OCI-LY1 (cell line): ENCODE measurements at regions not wholly inside any gene's neighbourhood (a gene's known extent, or its start where the extent isn't known, plus 50 kb on each side); places are given as distances from the start of the nearest gene placed in this dataset.
"Not testable (repeated sequence)": the region's sequence is repeated elsewhere in the genome, so short reads cannot be mapped to it uniquely, and the experiment has no call there.

Experiments
- H2AFZ ChIP-seq: fragments of 200-600 bp; sonication (generic), shearing (Covaris generic); 2 replicates; pipeline ENCODE4 v1.6.0; 2014; ENCODE audit warnings: antibody characterized with exemption, mild to moderate bottlenecking, low read length
- H3F3A ChIP-seq: fragments of 200-600 bp; sonication (generic), shearing (Covaris generic); 2 replicates; pipeline ENCODE4 v1.6.0; 2014; ENCODE audit warnings: mild to moderate bottlenecking, antibody characterized with exemption, low read length, moderate library complexity; ENCODE audit not compliant: insufficient read depth
- H3K27ac ChIP-seq: fragments of 200-600 bp; sonication (generic); 2 replicates; pipeline ENCODE4 v1.5.1; 2014; ENCODE audit warnings: low read length, mixed run types, mild to moderate bottlenecking, low read depth; ENCODE audit not compliant: poor library complexity, severe bottlenecking
- H3K27me3 ChIP-seq: fragments of 200-600 bp; sonication (generic); 2 replicates; pipeline ENCODE4 v1.6.0; 2014; ENCODE audit warnings: antibody characterized with exemption, mild to moderate bottlenecking, low read length, moderate library complexity; ENCODE audit not compliant: insufficient read depth
- H3K36me3 ChIP-seq: fragments of 200-600 bp; sonication (generic); 2 replicates; pipeline ENCODE4 v1.6.1; 2014; ENCODE audit warnings: mild to moderate bottlenecking, antibody characterized with exemption, low read length, moderate library complexity, mixed read lengths; ENCODE audit not compliant: insufficient read depth
- H3K4me1 ChIP-seq: fragments of 200-600 bp; sonication (generic); 2 replicates; pipeline ENCODE4 v1.5.1; 2014; ENCODE audit warnings: mild to moderate bottlenecking, low read length, moderate library complexity; ENCODE audit not compliant: insufficient read depth, severe bottlenecking
- H3K4me2 ChIP-seq: fragments of 200-600 bp; sonication (generic), shearing (Covaris generic); 2 replicates; pipeline ENCODE4 v1.6.1; 2014; ENCODE audit warnings: low read length
- H3K4me3 ChIP-seq: fragments of 200-600 bp; sonication (generic); 2 replicates; pipeline ENCODE4 v1.5.1; 2014; ENCODE audit warnings: low read length, low read depth, mild to moderate bottlenecking, mixed read lengths; ENCODE audit not compliant: poor library complexity, severe bottlenecking
- H3K79me2 ChIP-seq: fragments of 200-600 bp; shearing (Covaris generic); 2 replicates; pipeline ENCODE4 v1.6.1; 2016; ENCODE audit warnings: mixed run types, low read length, mixed read lengths; ENCODE audit not compliant: insufficient read depth
- H3K9ac ChIP-seq: fragments of 200-600 bp; sonication (generic), shearing (Covaris generic); 2 replicates; pipeline ENCODE4 v1.6.1; 2014; ENCODE audit warnings: mild to moderate bottlenecking, low read length, mixed read lengths
- H3K9me2 ChIP-seq: fragments of 200-600 bp; sonication (generic), shearing (Covaris generic); 2 replicates; pipeline ENCODE4 v1.6.1; 2014; ENCODE audit warnings: low read depth, mild to moderate bottlenecking, low read length, mixed read lengths
- H3K9me3 ChIP-seq: fragments of 200-600 bp; shearing (Covaris generic); 2 replicates; pipeline ENCODE4 v1.6.1; 2014; ENCODE audit warnings: low read length, mixed read lengths
- H4K20me1 ChIP-seq: fragments of 200-600 bp; sonication (generic), shearing (Covaris generic); 2 replicates; pipeline ENCODE4 v1.6.0; 2016; ENCODE audit warnings: mild to moderate bottlenecking, low read length; ENCODE audit not compliant: insufficient read depth
- EZH2 ChIP-seq: fragments of 200-600 bp; sonication (generic), shearing (Covaris generic); IDR thresholded peaks from 2 replicates; pipeline ENCODE4 v1.8.0; 2017; ENCODE audit warnings: borderline replicate concordance, mixed run types, mild to moderate bottlenecking, antibody characterized with exemption, low read length, moderate library complexity, mixed read lengths
- TF ChIP-seq, protein P1 (sequence below): fragments of 200-600 bp; sonication (generic), shearing (Covaris generic); IDR thresholded peaks from 2 replicates; pipeline ENCODE4 v1.5.1; 2017; ENCODE audit warnings: mild to moderate bottlenecking, antibody characterized with exemption, low read length, moderate library complexity, mixed read lengths

GRCh38 chrX:115913575-115913974 lies 257.0 kb upstream of the AGTR2 start:
- peaks cover 32% of the 10 kb centered on the region for H3K4me1 ChIP-seq
- no peaks in the 10 kb centered on the region for H3K79me2 ChIP-seq
- no peak overlapping the region for H3K4me3 ChIP-seq
- no peak overlapping the region for H2AFZ ChIP-seq
- H3K9me2 ChIP-seq = no peaks in the 10 kb centered on the region
- H3K9ac ChIP-seq = peak overlapping the region; percentile 34; the same call in 1 of the 2 replicates
- TF ChIP-seq, protein P1, sequence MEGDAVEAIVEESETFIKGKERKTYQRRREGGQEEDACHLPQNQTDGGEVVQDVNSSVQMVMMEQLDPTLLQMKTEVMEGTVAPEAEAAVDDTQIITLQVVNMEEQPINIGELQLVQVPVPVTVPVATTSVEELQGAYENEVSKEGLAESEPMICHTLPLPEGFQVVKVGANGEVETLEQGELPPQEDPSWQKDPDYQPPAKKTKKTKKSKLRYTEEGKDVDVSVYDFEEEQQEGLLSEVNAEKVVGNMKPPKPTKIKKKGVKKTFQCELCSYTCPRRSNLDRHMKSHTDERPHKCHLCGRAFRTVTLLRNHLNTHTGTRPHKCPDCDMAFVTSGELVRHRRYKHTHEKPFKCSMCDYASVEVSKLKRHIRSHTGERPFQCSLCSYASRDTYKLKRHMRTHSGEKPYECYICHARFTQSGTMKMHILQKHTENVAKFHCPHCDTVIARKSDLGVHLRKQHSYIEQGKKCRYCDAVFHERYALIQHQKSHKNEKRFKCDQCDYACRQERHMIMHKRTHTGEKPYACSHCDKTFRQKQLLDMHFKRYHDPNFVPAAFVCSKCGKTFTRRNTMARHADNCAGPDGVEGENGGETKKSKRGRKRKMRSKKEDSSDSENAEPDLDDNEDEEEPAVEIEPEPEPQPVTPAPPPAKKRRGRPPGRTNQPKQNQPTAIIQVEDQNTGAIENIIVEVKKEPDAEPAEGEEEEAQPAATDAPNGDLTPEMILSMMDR = no peak
- TF ChIP-seq EZH2 = no peak
- H3K36me3 ChIP-seq = no peaks in the 10 kb centered on the region; the same call in 1 of the 2 replicates
- no peaks in the 10 kb centered on the region for H3K27me3 ChIP-seq
- 0 out of 2 replicates have a peak, but pooled peaks cover 4% of the 10 kb centered on the region for H3F3A ChIP-seq
- H3K4me2 ChIP-seq = no peak overlapping the region
- H4K20me1 ChIP-seq = no peaks in the 10 kb centered on the region
- H3K27ac ChIP-seq = peak overlapping the region; percentile 91
- peaks cover 3% of the 10 kb centered on the region; the same call in 1 of the 2 replicates for H3K9me3 ChIP-seq

- not testable (repeated sequence) for H3K4me3 ChIP-seq, H3K27ac ChIP-seq, H3K36me3 ChIP-seq, H3K9ac ChIP-seq, H4K20me1 ChIP-seq, H2AFZ ChIP-seq, H3K9me3 ChIP-seq, H3K79me2 ChIP-seq, H3K9me2 ChIP-seq, H3F3A ChIP-seq, H3K4me2 ChIP-seq, H3K27me3 ChIP-seq
- peaks cover 32% of the 10 kb centered on the region for H3K4me1 ChIP-seq
Observed at GRCh38 chrX:115915625-115916024, 254.9 kb upstream of the AGTR2 start.

DNA sequence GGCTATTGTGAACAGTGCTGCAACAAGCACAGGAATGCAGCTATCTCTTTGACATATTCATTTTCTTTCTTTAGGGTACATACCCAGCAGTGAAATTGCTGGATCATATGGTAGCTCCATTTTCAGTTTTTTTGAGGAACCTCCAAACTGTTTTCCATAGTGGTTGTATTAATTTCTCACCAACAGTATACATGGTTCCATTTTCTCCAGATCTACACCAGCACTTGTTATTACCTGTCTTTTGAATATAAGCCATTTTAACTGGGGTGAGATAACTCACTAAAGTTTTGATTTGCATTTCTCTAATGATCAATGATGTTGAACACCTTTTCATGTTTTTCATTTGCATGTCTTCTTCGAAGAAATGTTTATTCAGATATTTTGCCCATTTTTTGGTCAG lies 241.1 kb upstream of the AGTR2 start:
- TF ChIP-seq EZH2 = no peak
- TF ChIP-seq, protein P1 = no peak
- H3K36me3 ChIP-seq = no peaks in the 10 kb centered on the region
- no peaks in the 10 kb centered on the region for H3K9me3 ChIP-seq
- H3K27me3 ChIP-seq = no peaks in the 10 kb centered on the region
- no peaks in the 10 kb centered on the region for H3K9me2 ChIP-seq
- no peaks in the 10 kb centered on the region for H3K4me1 ChIP-seq
- H3K9ac ChIP-seq = no peak overlapping the region
- no peaks in the 10 kb centered on the region for H3K79me2 ChIP-seq
- H3K27ac ChIP-seq = no peak overlapping the region
- no peaks in the 10 kb centered on the region for H4K20me1 ChIP-seq
- H3K4me3 ChIP-seq = no peak overlapping the region
- no peaks in the 10 kb centered on the region for H3F3A ChIP-seq
- H3K4me2 ChIP-seq = no peak overlapping the region
- H2AFZ ChIP-seq = no peak overlapping the region

- no peak overlapping the region for H3K9ac ChIP-seq
- no peaks in the 10 kb centered on the region for H4K20me1 ChIP-seq
- TF ChIP-seq, protein P1 = no peak
- no peak for TF ChIP-seq EZH2
- H3K36me3 ChIP-seq = no peaks in the 10 kb centered on the region
- H3K9me3 ChIP-seq = no peaks in the 10 kb centered on the region
- no peak overlapping the region for H3K4me3 ChIP-seq
- no peaks in the 10 kb centered on the region for H3K79me2 ChIP-seq
- H3F3A ChIP-seq = no peaks in the 10 kb centered on the region
- H3K27me3 ChIP-seq = no peaks in the 10 kb centered on the region
- H3K27ac ChIP-seq = no peak overlapping the region
- H3K4me1 ChIP-seq = peaks cover 28% of the 10 kb centered on the region
- no peaks in the 10 kb centered on the region for H3K9me2 ChIP-seq
- H3K4me2 ChIP-seq = no peak overlapping the region
- H2AFZ ChIP-seq = no peak overlapping the region
Observed at GRCh38 chrX:115936008-115936407, 234.5 kb upstream of the AGTR2 start.
